ENCODE measurements at regions not wholly inside any gene's neighbourhood (a gene's known extent, or its start where the extent isn't known, plus 50 kb on each side); places are given as distances from the start of the nearest gene placed in this dataset.

DNA sequence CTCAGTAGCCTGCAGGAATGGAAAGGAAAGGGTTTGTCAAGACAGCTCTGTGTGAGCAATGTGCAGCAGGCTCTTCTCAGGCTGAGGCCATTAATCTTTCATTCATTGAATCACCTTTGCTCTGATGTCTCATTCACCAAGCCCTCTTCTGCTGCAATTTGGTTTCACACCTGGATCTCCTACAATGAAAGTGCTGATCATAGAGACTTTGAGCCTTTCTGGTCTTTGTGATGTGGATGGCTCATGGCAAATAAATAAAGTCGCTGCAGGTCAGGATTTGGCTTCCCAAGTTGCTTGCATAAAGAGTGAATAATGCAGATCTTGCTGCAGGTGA is 95.8 kb upstream of the SPRED2 start:
- TF ChIP-seq, protein P1, sequence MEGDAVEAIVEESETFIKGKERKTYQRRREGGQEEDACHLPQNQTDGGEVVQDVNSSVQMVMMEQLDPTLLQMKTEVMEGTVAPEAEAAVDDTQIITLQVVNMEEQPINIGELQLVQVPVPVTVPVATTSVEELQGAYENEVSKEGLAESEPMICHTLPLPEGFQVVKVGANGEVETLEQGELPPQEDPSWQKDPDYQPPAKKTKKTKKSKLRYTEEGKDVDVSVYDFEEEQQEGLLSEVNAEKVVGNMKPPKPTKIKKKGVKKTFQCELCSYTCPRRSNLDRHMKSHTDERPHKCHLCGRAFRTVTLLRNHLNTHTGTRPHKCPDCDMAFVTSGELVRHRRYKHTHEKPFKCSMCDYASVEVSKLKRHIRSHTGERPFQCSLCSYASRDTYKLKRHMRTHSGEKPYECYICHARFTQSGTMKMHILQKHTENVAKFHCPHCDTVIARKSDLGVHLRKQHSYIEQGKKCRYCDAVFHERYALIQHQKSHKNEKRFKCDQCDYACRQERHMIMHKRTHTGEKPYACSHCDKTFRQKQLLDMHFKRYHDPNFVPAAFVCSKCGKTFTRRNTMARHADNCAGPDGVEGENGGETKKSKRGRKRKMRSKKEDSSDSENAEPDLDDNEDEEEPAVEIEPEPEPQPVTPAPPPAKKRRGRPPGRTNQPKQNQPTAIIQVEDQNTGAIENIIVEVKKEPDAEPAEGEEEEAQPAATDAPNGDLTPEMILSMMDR (IDR thresholded peaks at IDR 0.05), result no peak
- no peak for TF ChIP-seq POLR2A (IDR thresholded peaks at IDR 0.05)
